Thyroid gland (tissue), 4 donors: ENCODE measurements at regions not wholly inside any gene's neighbourhood (a gene's known extent, or its start where the extent isn't known, plus 50 kb on each side); places are given as distances from the start of the nearest gene placed in this dataset.

ENCODE experiments used
- CTCF ChIP-seq, 6 experiments: fragments of 200-600 bp in 3 of 6; fragments of 450-650 bp in 3 of 6; sonication (generic) in 3 of 6; IDR thresholded peaks; one replicate each; pipeline ENCODE4 v1.5.1; 2016 to 2019; ENCODE audit warnings: antibody characterized with exemption in 6 of 6, mild to moderate bottlenecking in 2 of 6, inconsistent platforms in 1 of 6, moderate library complexity in 1 of 6
- POLR2A ChIP-seq, 2 donors: fragments of 450-650 bp; IDR thresholded peaks; one replicate each; pipeline ENCODE4 v1.6.1; 2017; ENCODE audit warnings: antibody characterized with exemption in 2 of 2, mild to moderate bottlenecking in 2 of 2, moderate library complexity in 1 of 2

DNA sequence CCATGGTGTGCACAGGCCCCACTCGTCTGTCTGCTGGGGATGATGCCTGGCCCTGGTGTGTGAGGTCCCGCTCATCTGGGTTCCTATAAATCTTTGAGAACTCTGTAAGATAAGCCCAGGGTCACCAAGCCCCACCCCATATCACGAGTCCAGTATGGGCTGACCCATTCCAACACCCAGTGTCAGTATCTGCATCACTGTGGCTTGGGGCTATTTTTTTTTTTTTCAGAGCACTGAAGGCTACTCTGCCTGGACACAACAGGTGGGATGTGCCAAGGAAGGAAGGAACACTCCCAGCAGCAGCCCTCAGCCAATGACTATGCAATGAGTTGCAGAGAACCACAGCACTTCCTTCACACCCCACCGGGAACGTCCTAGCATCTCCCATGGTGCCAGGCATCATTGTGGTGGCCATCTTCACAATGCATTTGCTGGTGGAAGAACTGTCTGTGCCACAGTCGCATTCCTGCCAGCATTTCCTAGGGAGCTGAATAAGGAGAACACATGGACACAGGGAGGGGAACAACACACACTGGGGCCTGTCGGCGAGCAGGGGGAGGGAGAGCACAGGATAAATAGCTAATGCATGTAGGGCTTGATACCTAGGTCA is 83.1 kb upstream of the TSHZ3 start:
- TF ChIP-seq CTCF (IDR thresholded peaks at IDR 0.05): no peak
- TF ChIP-seq POLR2A (IDR thresholded peaks at IDR 0.05): no peak
